GM23338 (cell line): ENCODE measurements at regions not wholly inside any gene's neighbourhood (a gene's known extent, or its start where the extent isn't known, plus 50 kb on each side); places are given as distances from the start of the nearest gene placed in this dataset.

ENCODE experiments used
- ATAC-seq: fragments of 200-7000 bp; cut with Tn5 transposase; 3 replicates; pipeline ENCODE4 v1.9.1; 2020
- DNase-seq: peaks from one replicate; pipeline ENCODE4 v3.0.0-alpha.2; 2015; ENCODE audit warnings: low spot score
- H2AFZ ChIP-seq: fragments of 200-600 bp; sonication (generic); 2 replicates; pipeline ENCODE4 v1.8.0; 2016; ENCODE audit warnings: antibody characterized with exemption, mild to moderate bottlenecking, moderate library complexity
- H3F3A ChIP-seq: fragments of 200-600 bp; sonication (generic); replicated peaks from 2 replicates; pipeline ENCODE4 v1.8.0; 2017; ENCODE audit warnings: antibody characterized with exemption, mixed run types, low read depth
- H3K27ac ChIP-seq: fragments of 200-600 bp; sonication (generic); 2 replicates; pipeline ENCODE4 v1.6.1; 2016; ENCODE audit warnings: low read depth
- H3K27me3 ChIP-seq: fragments of 200-600 bp; sonication (generic); 2 replicates; pipeline ENCODE4 v1.8.0; 2016; ENCODE audit warnings: mild to moderate bottlenecking, mixed run types, moderate library complexity; ENCODE audit not compliant: insufficient read depth
- H3K36me3 ChIP-seq: fragments of 200-600 bp; sonication (generic); 2 replicates; pipeline ENCODE4 v1.8.0; 2016; ENCODE audit warnings: mild to moderate bottlenecking; ENCODE audit not compliant: insufficient read depth
- H3K4me1 ChIP-seq: fragments of 200-600 bp; sonication (generic); 2 replicates; pipeline ENCODE4 v1.8.0; 2016; ENCODE audit warnings: mild to moderate bottlenecking, moderate library complexity; ENCODE audit not compliant: insufficient read depth
- H3K4me2 ChIP-seq: fragments of 200-600 bp; sonication (generic); 2 replicates; pipeline ENCODE4 v1.7.1; 2017; ENCODE audit warnings: mixed run types
- H3K4me3 ChIP-seq: fragments of 200-600 bp; sonication (generic); 2 replicates; pipeline ENCODE4 v1.6.1; 2016; ENCODE audit warnings: mixed run types
- H3K79me2 ChIP-seq: fragments of 200-600 bp; sonication (generic); replicated peaks from 2 replicates; pipeline ENCODE4 v1.8.0; 2017; ENCODE audit warnings: mild to moderate bottlenecking; ENCODE audit not compliant: insufficient read depth
- H3K9me2 ChIP-seq: fragments of 200-600 bp; sonication (generic); 2 replicates; pipeline ENCODE4 v1.8.0; 2017; ENCODE audit not compliant: insufficient read depth
- H4K20me1 ChIP-seq: fragments of 200-600 bp; sonication (generic); replicated peaks from 2 replicates; pipeline ENCODE4 v1.8.0; 2017; ENCODE audit warnings: mild to moderate bottlenecking; ENCODE audit not compliant: insufficient read depth
- H3K27ac Mint-ChIP-seq: 2 replicates; pipeline ENCODE4 v1.8.0; 2020; ENCODE audit warnings: inconsistent platforms, mild to moderate bottlenecking, moderate library complexity, mixed read lengths
- H3K27me3 Mint-ChIP-seq: 3 replicates; pipeline ENCODE4 v1.8.0; 2022; ENCODE audit warnings: low read depth, mild to moderate bottlenecking, moderate library complexity, mixed read lengths, inconsistent platforms; ENCODE audit not compliant: insufficient read depth, poor library complexity
- H3K36me3 Mint-ChIP-seq: 3 replicates; pipeline ENCODE4 v1.8.0; 2021; ENCODE audit warnings: low read depth, mild to moderate bottlenecking, inconsistent platforms, moderate library complexity, mixed read lengths
- H3K4me1 Mint-ChIP-seq: 3 replicates; pipeline ENCODE4 v1.8.0; 2020; ENCODE audit warnings: mild to moderate bottlenecking, inconsistent platforms, mixed read lengths
- H3K4me3 Mint-ChIP-seq: 3 replicates; pipeline ENCODE4 v1.8.0; 2021; ENCODE audit warnings: moderate library complexity, mild to moderate bottlenecking, inconsistent platforms, mixed read lengths
- H3K9me3 Mint-ChIP-seq: 3 replicates; pipeline ENCODE4 v1.8.0; 2020; ENCODE audit warnings: moderate library complexity, mild to moderate bottlenecking, inconsistent platforms, mixed read lengths
- CREB1 ChIP-seq: fragments of 250-450 bp; sonication (Bioruptor Pico); IDR thresholded peaks from 2 replicates; pipeline ENCODE4 v1.5.0; 2020; ENCODE audit warnings: low read depth, mild to moderate bottlenecking, moderate library complexity
- CTCF ChIP-seq, 2 experiments: fragments of 200-600 bp in 1 of 2; sonication (generic) in 1 of 2; conservative IDR thresholded peaks; 2 replicates each; pipeline versions ENCODE4 v1.5.1 to v1.6.1; 2016 to 2017; ENCODE audit warnings: antibody characterized with exemption in 2 of 2, low read depth in 2 of 2, mild to moderate bottlenecking in 2 of 2, moderate library complexity in 1 of 2
- ETS1 ChIP-seq: IDR thresholded peaks from 2 replicates; pipeline ENCODE4 v1.6.1; 2016; ENCODE audit warnings: antibody characterized with exemption
- EZH2 ChIP-seq: fragments of 200-600 bp; sonication (generic); IDR thresholded peaks from one replicate; pipeline ENCODE4 v1.8.0; 2017; ENCODE audit warnings: antibody characterized with exemption, mild to moderate bottlenecking, low read depth; ENCODE audit not compliant: unreplicated experiment
- EZH2phosphoT487 ChIP-seq: fragments of 200-600 bp; sonication (generic); IDR thresholded peaks from one replicate; pipeline ENCODE4 v1.8.1; 2018; ENCODE audit warnings: antibody characterized with exemption; ENCODE audit not compliant: unreplicated experiment
- JUNB ChIP-seq: IDR thresholded peaks from one replicate; pipeline ENCODE4 v1.6.1; 2016; ENCODE audit warnings: antibody characterized with exemption; ENCODE audit not compliant: unreplicated experiment
- NANOG ChIP-seq: IDR thresholded peaks from 2 replicates; pipeline ENCODE4 v1.6.1; 2016; ENCODE audit warnings: antibody characterized with exemption, borderline replicate concordance
- POLR2AphosphoS5 ChIP-seq: IDR thresholded peaks from 2 replicates; pipeline ENCODE4 v1.6.1; 2016; ENCODE audit warnings: antibody characterized with exemption, low read depth
- STAT1 ChIP-seq: IDR thresholded peaks from one replicate; pipeline ENCODE4 v1.6.1; 2016; ENCODE audit warnings: antibody characterized with exemption; ENCODE audit not compliant: unreplicated experiment
- ZNF114 ChIP-seq: fragments of 250-450 bp; sonication (Bioruptor Pico); IDR thresholded peaks from 2 replicates; pipeline ENCODE4 v1.5.0; 2020; ENCODE audit warnings: mild to moderate bottlenecking, moderate library complexity
- ZNF331 ChIP-seq: fragments of 250-450 bp; sonication (Bioruptor Pico); IDR thresholded peaks from 2 replicates; pipeline ENCODE4 v1.5.0; 2020; ENCODE audit warnings: low read depth, mild to moderate bottlenecking, moderate library complexity
- ZNF462 ChIP-seq: fragments of 250-450 bp; sonication (Bioruptor Pico); IDR thresholded peaks from 2 replicates; pipeline ENCODE4 v1.5.0; 2020; ENCODE audit warnings: mild to moderate bottlenecking, moderate library complexity
- TF ChIP-seq, protein P1 (sequence below): IDR thresholded peaks from one replicate; pipeline ENCODE4 v1.6.1; 2018; ENCODE audit warnings: antibody characterized with exemption; ENCODE audit not compliant: unreplicated experiment

DNA sequence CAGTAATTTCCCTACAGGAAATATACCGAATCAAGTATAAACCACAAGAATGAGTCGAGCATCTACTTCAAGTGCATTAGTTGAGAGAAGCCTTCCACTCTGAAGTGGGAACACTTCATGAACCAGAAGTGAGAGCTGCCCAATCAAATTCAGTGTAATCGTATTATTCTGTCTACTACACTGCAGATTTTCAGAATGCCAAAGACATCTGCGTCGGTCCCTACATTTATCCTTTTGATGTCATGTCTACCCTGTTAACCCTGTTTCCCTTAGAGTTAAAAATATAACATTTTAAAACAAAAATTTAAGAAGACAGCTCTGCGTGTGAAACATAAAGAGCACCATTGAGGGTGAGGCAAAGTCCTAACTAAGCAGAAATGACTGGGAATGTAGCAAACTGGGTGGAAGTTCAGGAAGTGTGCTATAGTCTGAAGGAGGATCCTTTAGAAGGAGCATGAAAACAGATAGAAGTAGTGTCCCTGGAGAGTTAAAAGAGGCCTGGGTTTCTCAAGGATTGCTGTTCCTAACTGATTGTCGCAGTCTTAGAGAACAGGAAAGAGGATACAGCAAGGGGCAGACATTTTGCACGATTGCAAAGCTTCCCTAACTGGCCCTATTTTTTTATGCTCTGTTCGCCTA is 291.2 kb downstream of the PTPRC start:
- no peaks in the 10 kb centered on the region for H3K27me3 Mint-ChIP-seq
- H3K9me3 Mint-ChIP-seq, result no peaks in the 10 kb centered on the region
- Histone ChIP-seq H2AFZ (0 out of 2 replicates have a peak overlapping the region, but pooled peaks have one; percentile 20), H4K20me1 (no peaks in the 10 kb centered on the region), H3K4me2 (no peak overlapping the region), H3K79me2 (no peaks in the 10 kb centered on the region), H3K9me2 (no peaks in the 10 kb centered on the region), H3K27me3 (no peaks in the 10 kb centered on the region), H3K4me3 (no peak overlapping the region), H3K4me1 (peaks cover 18% of the 10 kb centered on the region), H3F3A (no peaks in the 10 kb centered on the region), H3K36me3 (no peaks in the 10 kb centered on the region), H3K27ac (no peak overlapping the region)
- ATAC-seq (no peak), DNase-seq (peak; percentile 17)
- no peaks in the 10 kb centered on the region for H3K36me3 Mint-ChIP-seq
- no peak overlapping the region for H3K4me3 Mint-ChIP-seq
- TF ChIP-seq ZNF331 (CRISPR knock-in tag) (no peak), CREB1 (CRISPR knock-in tag) (no peak), CTCF (conservative IDR thresholded peaks at IDR 0.05; ENCODE audit: low read depth in 2 of 2) (no peak), ZNF462 (CRISPR knock-in tag) (no peak), NANOG (no peak), EZH2 (no peak), EZH2phosphoT487 (no peak), ETS1 (no peak), JUNB (no peak), ZNF114 (CRISPR knock-in tag) (no peak), STAT1 (no peak), POLR2AphosphoS5 (no peak)
- TF ChIP-seq, protein P1, sequence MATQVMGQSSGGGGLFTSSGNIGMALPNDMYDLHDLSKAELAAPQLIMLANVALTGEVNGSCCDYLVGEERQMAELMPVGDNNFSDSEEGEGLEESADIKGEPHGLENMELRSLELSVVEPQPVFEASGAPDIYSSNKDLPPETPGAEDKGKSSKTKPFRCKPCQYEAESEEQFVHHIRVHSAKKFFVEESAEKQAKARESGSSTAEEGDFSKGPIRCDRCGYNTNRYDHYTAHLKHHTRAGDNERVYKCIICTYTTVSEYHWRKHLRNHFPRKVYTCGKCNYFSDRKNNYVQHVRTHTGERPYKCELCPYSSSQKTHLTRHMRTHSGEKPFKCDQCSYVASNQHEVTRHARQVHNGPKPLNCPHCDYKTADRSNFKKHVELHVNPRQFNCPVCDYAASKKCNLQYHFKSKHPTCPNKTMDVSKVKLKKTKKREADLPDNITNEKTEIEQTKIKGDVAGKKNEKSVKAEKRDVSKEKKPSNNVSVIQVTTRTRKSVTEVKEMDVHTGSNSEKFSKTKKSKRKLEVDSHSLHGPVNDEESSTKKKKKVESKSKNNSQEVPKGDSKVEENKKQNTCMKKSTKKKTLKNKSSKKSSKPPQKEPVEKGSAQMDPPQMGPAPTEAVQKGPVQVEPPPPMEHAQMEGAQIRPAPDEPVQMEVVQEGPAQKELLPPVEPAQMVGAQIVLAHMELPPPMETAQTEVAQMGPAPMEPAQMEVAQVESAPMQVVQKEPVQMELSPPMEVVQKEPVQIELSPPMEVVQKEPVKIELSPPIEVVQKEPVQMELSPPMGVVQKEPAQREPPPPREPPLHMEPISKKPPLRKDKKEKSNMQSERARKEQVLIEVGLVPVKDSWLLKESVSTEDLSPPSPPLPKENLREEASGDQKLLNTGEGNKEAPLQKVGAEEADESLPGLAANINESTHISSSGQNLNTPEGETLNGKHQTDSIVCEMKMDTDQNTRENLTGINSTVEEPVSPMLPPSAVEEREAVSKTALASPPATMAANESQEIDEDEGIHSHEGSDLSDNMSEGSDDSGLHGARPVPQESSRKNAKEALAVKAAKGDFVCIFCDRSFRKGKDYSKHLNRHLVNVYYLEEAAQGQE, result no peak
- no peak overlapping the region for H3K27ac Mint-ChIP-seq
- H3K4me1 Mint-ChIP-seq, result peaks cover 11% of the 10 kb centered on the region
